ENCODE measurements at regions not wholly inside any gene's neighbourhood (a gene's known extent, or its start where the extent isn't known, plus 50 kb on each side); places are given as distances from the start of the nearest gene placed in this dataset.

GRCh38 chr15:29471306-29471705, 201.7 kb upstream of the NSMCE3 start:
- H3K9me3 ChIP-seq (ENCODE audit: low read length) = no peaks in the 10 kb centered on the region
- H2AFZ ChIP-seq (ENCODE audit: low read length) = no peak overlapping the region
- H3K27me3 ChIP-seq (ENCODE audit: insufficient read depth, low read length) = no peaks in the 10 kb centered on the region
- H3K9ac ChIP-seq (ENCODE audit: low read length) = no peak overlapping the region
- H3K9me2 ChIP-seq (ENCODE audit: low read depth, low read length) = no peaks in the 10 kb centered on the region
- no peaks in the 10 kb centered on the region for H3K36me3 ChIP-seq (ENCODE audit: insufficient read depth, low read length)
- H3K4me3 ChIP-seq (ENCODE audit: low read depth, low read length, poor library complexity, severe bottlenecking) = no peak overlapping the region
- H3F3A ChIP-seq (ENCODE audit: insufficient read depth, low read length) = no peaks in the 10 kb centered on the region
- H3K79me2 ChIP-seq (ENCODE audit: insufficient read depth, low read length) = no peaks in the 10 kb centered on the region
- no peak overlapping the region for H3K27ac ChIP-seq (ENCODE audit: low read depth, low read length, poor library complexity, severe bottlenecking)
- no peaks in the 10 kb centered on the region for H4K20me1 ChIP-seq (ENCODE audit: insufficient read depth, low read length)
- H3K4me2 ChIP-seq (ENCODE audit: low read length) = no peak overlapping the region
- H3K4me1 ChIP-seq (ENCODE audit: insufficient read depth, low read length, severe bottlenecking) = no peaks in the 10 kb centered on the region
- TF ChIP-seq CTCF (IDR thresholded peaks at IDR 0.05; ENCODE audit: low read length) (no peak), EZH2 (IDR thresholded peaks at IDR 0.05; ENCODE audit: borderline replicate concordance, low read length) (no peak)

GRCh38 chr15:29470794-29471193, 201.2 kb upstream of the NSMCE3 start:
- no peaks in the 10 kb centered on the region for H4K20me1 ChIP-seq (ENCODE audit: insufficient read depth, low read length)
- H3K79me2 ChIP-seq (ENCODE audit: insufficient read depth, low read length) = no peaks in the 10 kb centered on the region
- no peaks in the 10 kb centered on the region for H3K27me3 ChIP-seq (ENCODE audit: insufficient read depth, low read length)
- H3K36me3 ChIP-seq (ENCODE audit: insufficient read depth, low read length) = no peaks in the 10 kb centered on the region
- no peak overlapping the region for H3K4me2 ChIP-seq (ENCODE audit: low read length)
- H3K9me3 ChIP-seq (ENCODE audit: low read length) = no peaks in the 10 kb centered on the region
- no peaks in the 10 kb centered on the region for H3F3A ChIP-seq (ENCODE audit: insufficient read depth, low read length)
- H3K27ac ChIP-seq (ENCODE audit: low read depth, low read length, poor library complexity, severe bottlenecking) = no peak overlapping the region
- no peaks in the 10 kb centered on the region for H3K4me1 ChIP-seq (ENCODE audit: insufficient read depth, low read length, severe bottlenecking)
- H3K4me3 ChIP-seq (ENCODE audit: low read depth, low read length, poor library complexity, severe bottlenecking) = no peak overlapping the region
- H3K9ac ChIP-seq (ENCODE audit: low read length) = no peak overlapping the region
- H3K9me2 ChIP-seq (ENCODE audit: low read depth, low read length) = no peaks in the 10 kb centered on the region
- TF ChIP-seq CTCF (IDR thresholded peaks at IDR 0.05; ENCODE audit: low read length) (no peak), EZH2 (IDR thresholded peaks at IDR 0.05; ENCODE audit: borderline replicate concordance, low read length) (no peak)
- no peak overlapping the region for H2AFZ ChIP-seq (ENCODE audit: low read length)

GRCh38 chr15:29470311-29470710, 200.7 kb upstream of the NSMCE3 start:
- Histone ChIP-seq H3K9me3 (ENCODE audit: low read length) (no peaks in the 10 kb centered on the region), H3K4me2 (ENCODE audit: low read length) (no peak overlapping the region), H3K27me3 (ENCODE audit: insufficient read depth, low read length) (no peaks in the 10 kb centered on the region), H3K36me3 (ENCODE audit: insufficient read depth, low read length) (no peaks in the 10 kb centered on the region), H3K4me3 (ENCODE audit: low read depth, low read length, poor library complexity, severe bottlenecking) (no peak overlapping the region), H3K79me2 (ENCODE audit: insufficient read depth, low read length) (no peaks in the 10 kb centered on the region), H3K9ac (ENCODE audit: low read length) (no peak overlapping the region), H3K9me2 (ENCODE audit: low read depth, low read length) (no peaks in the 10 kb centered on the region), H3K27ac (ENCODE audit: low read depth, low read length, poor library complexity, severe bottlenecking) (no peak overlapping the region), H4K20me1 (ENCODE audit: insufficient read depth, low read length) (no peaks in the 10 kb centered on the region), H3K4me1 (ENCODE audit: insufficient read depth, low read length, severe bottlenecking) (no peaks in the 10 kb centered on the region), H2AFZ (ENCODE audit: low read length) (no peak overlapping the region), H3F3A (ENCODE audit: insufficient read depth, low read length) (no peaks in the 10 kb centered on the region)
- TF ChIP-seq CTCF (IDR thresholded peaks at IDR 0.05; ENCODE audit: low read length) = no peak
- no peak for TF ChIP-seq EZH2 (IDR thresholded peaks at IDR 0.05; ENCODE audit: borderline replicate concordance, low read length)
